AG09319 (cell line): ENCODE measurements at regions not wholly inside any gene's neighbourhood (a gene's known extent, or its start where the extent isn't known, plus 50 kb on each side); places are given as distances from the start of the nearest gene placed in this dataset.

Source experiments
- DNase-seq: peaks from one replicate; pipeline ENCODE4 v3.0.0-alpha.2; 2010; ENCODE audit warnings: low read depth; ENCODE audit errors: extremely low read depth
- CTCF ChIP-seq: IDR thresholded peaks from 2 replicates; pipeline ENCODE4 v1.5.1; 2011; ENCODE audit warnings: low read depth, mild to moderate bottlenecking, inconsistent platforms, low read length, moderate library complexity

GRCh38 chr6:104574135-104574750 is 285.5 kb downstream of the HACE1 start:
- DNase-seq = no peak
- TF ChIP-seq CTCF = no peak

GRCh38 chr6:104573350-104573749 is 286.4 kb downstream of the HACE1 start:
- DNase-seq = no peak
- no peak for TF ChIP-seq CTCF

GRCh38 chr6:104572901-104573300 is 286.8 kb downstream of the HACE1 start:
- no peak for DNase-seq
- TF ChIP-seq CTCF = no peak

GRCh38 chr6:104566411-104566810 is 293.3 kb downstream of the HACE1 start:
- no peak for DNase-seq
- no peak for TF ChIP-seq CTCF

GRCh38 chr6:104563306-104563705 is 296.4 kb downstream of the HACE1 start:
- no peak for TF ChIP-seq CTCF
- no peak for DNase-seq

- DNase-seq = no peak
Observed at GRCh38 chr6:104559435-104560202, 300.1 kb downstream of the HACE1 start.

More at GRCh38 chr6:104559435-104560202, 300.1 kb downstream of the HACE1 start:
- TF ChIP-seq CTCF = no peak
